ENCODE measurements at regions not wholly inside any gene's neighbourhood (a gene's known extent, or its start where the extent isn't known, plus 50 kb on each side); places are given as distances from the start of the nearest gene placed in this dataset.

GRCh38 chr14:89024691-89025090, 200.2 kb downstream of the TTC8 start:
- DNase-seq, result no peak

- DNase-seq, result no peak
These were observed 201.2 kb downstream of the TTC8 start for GRCh38 chr14:89025561-89026236.

- no peak for DNase-seq
These were observed 202.8 kb downstream of the TTC8 start for GRCh38 chr14:89027097-89027740.

DNA sequence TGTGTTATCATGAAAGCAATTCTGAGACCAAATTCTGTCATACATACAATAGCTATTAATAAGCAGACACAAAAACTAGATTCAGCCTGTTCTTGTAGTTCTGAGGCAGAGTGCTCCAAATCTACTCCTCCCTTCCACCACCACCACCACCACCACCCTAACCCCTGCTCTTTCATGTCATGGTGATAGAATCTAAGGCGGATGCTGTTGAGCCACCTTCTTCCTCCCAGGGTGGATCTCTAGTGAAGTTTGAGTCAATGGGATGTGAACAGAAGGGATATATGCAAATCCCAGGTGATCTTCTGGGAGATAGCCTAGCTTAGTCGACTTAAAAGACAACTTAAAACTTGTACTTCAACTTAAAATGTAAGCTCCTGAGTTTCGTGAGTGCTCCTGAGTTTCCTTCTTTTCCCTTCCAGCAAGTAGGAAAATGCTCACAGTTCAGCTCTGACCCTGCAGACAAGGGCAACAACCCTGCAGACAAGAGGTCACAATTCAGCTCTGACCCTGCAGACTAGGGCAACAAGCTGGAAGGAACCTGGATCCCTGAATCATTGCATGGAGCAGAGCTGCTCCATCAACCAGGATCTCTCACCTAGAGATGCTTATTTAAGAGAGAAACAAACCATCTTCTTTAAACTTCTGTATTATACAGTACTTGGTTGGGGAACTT, 204.1 kb downstream of the TTC8 start:
- DNase-seq, result no peak

DNA sequence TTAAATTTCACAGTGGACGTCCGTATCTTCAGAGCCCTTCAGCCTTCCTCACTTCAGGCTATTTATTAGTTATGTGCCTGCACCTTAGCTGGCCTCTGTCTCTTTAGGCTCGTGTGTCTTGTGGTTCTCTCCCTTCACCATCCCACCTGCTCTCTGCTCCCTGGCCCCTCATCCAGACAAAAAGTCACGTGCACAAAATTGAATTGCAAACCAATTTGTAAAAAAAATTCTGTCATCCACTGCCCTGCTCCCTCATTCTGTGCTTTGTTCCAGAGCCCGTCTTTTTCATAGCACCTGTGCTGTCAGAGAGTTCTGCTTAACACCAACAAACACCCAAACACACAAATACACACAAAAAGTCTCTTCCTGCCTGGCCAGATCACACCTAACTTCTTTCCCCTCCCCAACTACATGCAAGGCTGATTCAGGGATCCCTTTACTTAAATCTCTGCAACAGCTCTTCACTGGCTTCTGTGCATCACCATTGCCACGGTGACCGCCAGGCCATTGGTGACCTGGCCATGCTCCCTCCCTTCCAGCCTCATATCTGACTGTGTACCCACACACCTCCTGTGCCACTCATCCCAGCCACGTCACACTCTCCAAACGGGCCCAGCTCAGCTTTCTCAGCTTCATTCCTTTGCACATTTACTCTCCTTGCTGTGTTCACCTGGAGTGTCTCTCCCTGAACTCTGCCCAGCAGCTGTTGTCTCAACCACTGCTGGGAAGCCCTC, 205.7 kb downstream of the TTC8 start:
- DNase-seq, result no peak

- no peak for DNase-seq
These were observed 206.5 kb downstream of the TTC8 start for GRCh38 chr14:89030921-89031320.

DNA sequence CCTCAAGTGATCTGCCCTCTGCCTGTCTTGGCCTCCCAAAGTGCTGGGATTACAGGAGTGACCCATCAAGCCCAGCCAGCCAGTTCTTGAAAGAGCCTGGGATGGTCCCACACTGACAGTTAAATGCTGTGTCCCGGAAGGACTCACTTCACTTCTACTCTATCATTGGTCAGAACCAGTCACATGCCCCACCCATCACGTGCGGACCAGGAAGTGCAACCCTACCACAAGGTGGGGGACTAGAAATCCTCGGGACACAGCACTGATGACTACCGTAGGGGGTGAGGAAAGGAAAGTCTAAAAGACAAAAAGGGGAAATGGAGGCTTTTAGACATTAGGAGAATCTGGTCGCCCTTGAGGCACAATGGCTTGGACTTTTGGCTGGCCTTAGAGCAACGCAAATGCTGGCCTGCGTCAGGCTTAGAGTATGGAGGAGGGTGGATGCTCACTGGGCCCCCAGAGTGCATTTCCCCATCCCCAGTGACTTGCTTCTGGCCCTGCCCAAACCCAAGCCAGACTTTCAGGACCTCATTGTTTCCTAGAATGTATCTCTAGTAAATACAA, 207.7 kb downstream of the TTC8 start:
- no peak for DNase-seq

- no peak for DNase-seq
These were observed 209.3 kb downstream of the TTC8 start for GRCh38 chr14:89033756-89034155.

GRCh38 chr14:89036371-89036770, 211.9 kb downstream of the TTC8 start:
- DNase-seq, result no peak

GRCh38 chr14:89037065-89037464, 212.6 kb downstream of the TTC8 start:
- no peak for DNase-seq

GRCh38 chr14:89040080-89040459, 215.6 kb downstream of the TTC8 start:
- no peak for DNase-seq

DNA sequence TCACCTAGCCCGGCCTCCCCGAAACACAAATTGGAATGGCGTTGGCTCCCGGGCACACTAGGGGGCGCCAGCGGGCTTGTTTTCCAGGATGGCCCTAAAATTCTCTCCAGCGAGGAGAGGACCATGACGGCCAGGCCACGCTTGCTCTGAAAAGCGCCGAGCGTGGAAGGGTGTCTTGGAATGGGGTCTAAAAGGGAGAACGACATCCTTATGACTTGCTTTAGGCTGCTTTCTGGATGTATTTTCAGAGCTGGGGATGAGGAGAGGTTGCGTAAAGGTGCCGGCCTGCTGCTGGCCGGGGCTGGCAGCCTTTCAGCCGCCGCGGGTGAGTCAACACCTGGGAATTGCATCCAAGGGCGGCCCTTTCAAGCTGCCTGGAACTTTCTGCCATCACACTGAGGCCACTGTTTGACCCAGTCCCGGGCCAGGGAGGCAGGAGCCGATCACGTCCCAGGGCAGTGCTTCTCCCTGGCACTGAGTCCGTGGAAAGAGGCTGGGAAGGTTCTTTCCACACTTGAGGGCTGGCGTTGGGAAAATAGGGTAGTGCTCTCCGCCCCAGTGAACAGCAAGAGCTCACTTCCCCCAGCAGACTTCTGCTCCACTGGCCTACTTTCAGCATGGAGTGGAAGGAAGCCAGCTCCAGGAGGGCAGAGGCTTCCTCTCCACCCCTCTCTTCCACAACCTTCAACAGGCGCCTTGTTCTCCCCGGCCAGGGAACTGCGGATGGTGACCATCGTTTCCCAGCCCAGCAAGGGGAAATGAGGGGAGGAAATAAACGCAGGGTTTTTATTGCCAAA, 216.2 kb downstream of the TTC8 start:
- peak; percentile 60 for DNase-seq

DNA sequence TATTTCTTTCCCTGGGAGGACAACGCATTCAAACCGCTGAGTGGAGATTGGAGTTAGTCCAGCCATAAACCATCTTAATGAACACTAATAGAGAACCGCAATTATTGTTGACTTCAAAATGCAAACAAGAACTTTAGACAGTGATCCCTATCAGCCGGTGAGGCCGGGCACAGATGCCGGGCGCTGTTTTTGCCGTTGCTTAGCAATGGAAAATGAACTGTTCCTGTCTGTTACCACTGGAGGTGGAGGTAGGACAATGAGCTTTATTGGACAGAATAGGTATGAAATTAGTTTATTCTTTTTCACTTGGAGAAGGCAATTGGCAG, 216.8 kb downstream of the TTC8 start:
- peak; percentile 55 for DNase-seq

DNA sequence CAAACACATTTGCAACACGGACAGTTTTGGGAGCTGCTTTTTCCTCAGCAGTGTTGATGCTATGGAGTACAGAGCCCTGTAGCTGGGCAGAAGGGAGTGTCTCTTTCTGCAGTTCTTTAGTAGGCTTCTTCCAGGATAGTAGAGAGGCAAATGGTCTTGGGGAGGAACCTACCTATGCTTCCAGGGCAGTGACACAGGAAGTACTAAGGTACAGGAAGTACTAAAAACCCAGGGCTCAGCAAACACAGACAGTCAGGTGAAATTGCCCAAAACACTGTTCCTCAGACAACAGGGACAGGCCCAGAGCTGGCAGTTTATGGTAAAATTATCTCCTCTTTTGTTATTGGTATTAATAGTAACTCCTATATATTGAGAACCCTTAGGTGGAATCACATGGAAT, 217.6 kb downstream of the TTC8 start:
- DNase-seq, result no peak

DNA sequence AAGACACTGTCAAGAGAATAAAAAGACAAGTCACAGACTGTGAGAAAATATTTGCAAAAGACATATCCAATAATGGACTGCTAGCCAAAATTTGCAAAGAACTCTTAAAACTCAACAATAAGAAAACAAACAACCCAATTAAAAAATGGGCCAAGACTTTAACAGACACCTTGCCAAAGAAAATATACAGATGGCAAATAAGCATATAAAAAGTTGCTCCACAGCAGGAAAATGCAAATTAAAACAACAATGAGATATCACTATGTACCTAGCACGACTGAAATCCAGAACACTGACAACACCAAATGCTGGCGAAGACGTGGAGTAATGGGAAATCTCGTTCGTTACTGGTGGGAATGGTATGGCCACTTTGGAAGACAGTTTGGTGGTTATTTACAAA, 228.9 kb downstream of the TTC8 start:
- DNase-seq, result no peak

DNA sequence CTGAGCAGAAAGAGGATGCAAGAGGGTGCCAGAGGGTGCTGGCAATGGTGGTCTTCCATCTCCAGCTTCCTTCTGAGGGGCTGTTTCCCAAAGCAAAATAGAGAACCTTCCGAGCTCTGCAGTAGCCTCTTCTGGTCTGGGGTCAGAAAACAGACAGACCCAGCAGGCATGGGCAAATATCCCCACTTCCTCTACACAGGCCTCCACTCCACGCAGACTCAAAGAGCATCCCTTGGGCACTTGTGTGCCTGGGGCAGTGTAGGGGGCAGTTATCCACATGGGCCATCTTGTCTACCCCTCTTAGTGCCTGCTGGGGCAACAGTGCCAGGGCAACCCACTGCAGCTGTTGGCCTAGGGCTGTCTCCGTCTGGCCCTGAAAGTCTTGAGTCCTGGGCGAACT, 231.9 kb downstream of the TTC8 start:
- no peak for DNase-seq

- no peak for DNase-seq
These were observed 234.2 kb downstream of the TTC8 start for GRCh38 chr14:89058697-89059096.

GRCh38 chr14:89060191-89060590, 235.7 kb downstream of the TTC8 start:
- no peak for DNase-seq

GRCh38 chr14:89061696-89062095, 237.2 kb downstream of the TTC8 start:
- no peak for DNase-seq

DNA sequence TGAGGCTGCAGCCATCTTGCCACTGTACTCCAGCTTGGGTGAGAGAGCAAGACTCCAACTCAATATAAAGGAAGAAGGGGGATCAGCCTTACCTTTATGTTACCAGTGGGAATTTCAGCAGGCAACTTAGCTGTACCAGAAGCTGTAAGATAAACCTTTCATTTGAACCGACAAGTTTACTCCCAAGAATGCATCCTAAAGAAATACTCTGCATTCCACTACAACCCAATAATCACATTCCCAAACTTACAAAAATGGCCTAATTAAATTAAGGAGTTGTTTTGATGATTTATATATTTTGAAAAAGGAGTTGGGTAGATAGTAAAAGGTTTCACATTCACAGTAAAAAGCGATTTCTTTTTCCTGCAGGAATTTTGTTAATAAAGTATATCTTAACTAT, 241.4 kb downstream of the TTC8 start:
- DNase-seq, result no peak

DNA sequence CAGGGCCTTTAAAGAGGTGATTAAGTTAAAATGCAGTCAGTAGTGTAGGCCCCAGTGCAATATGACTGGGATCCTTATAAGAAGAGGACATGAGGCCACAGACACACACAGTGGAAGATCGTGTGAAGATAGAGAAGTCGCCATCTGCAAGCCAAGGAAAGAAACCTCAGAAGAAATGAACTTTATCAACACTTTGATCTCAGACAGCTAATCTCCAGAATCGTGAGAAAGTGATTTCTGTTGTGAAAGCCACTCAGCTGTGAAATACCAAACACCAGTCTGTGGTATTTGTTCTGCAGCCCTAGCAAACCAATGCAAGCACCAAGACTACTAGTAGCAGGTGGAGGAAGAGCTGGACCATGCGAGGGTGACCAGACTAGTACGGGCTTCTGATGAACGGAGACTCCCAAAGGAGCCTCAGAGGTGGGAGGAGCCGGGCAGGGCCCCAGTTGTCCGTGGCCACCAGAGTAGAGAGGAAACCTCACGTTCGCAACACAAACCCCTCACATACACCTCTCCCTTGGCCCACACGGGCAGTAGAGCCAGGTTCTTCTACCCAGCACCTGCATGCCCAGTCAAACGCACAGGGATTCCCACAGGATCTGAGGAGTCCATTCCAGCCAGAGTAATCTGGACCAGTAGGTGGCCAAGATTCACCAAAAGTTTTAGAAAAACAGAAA, 243.0 kb downstream of the TTC8 start:
- DNase-seq, result no peak

All from NCI-H526 treated with DMSO at 0.1 percent for 48 hours (cell line).